ENCODE measurements at regions not wholly inside any gene's neighbourhood (a gene's known extent, or its start where the extent isn't known, plus 50 kb on each side); places are given as distances from the start of the nearest gene placed in this dataset.

DNA sequence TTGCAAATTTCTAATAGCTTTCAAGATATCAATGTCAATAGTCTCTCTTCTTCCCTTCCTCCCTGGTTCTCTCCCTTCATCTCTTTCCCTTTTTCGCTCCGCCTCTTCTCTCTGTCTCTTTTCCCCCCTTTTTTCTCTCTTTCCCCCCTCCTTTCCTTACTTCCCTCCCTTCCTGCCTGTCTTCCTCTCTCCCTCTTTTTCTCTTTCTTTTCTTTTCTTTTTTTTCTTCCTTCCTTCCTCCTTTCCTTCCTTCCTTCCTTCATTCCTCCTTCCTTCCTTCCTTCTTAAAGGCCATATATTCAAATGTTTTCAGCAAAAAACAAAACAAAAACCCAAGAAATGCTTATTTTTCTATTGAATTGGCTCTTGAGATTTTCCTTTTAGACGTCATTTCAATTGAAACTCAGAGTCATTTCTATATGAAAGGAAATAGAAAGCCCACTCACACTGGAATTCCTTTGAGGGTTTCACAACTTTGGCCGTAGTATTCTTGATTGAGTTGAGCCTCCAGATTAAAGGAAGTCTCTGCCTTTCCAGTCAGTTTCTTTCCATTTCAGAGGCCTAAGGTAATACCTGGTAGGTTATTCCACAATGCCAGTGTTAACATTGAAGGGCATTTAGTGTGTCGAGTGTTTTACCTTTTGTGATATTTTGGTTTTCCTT is 551.5 kb downstream of the LMO4 start:
- Histone ChIP-seq H3K27me3 (ENCODE audit: insufficient read depth, low read length) (no peaks in the 10 kb centered on the region), H3K4me3 (ENCODE audit: insufficient read depth, low read depth, low read length) (no peak overlapping the region), H3K4me1 (ENCODE audit: insufficient read depth, low read length) (no peaks in the 10 kb centered on the region), H3K4me2 (ENCODE audit: low read length) (no peak overlapping the region), H2AFZ (ENCODE audit: low read depth, low read length) (no peak overlapping the region), H3K27ac (ENCODE audit: low read depth, low read length) (no peak overlapping the region), H3K36me3 (ENCODE audit: insufficient read depth, low read length) (no peaks in the 10 kb centered on the region), H3K79me2 (ENCODE audit: insufficient read depth, low read length) (no peaks in the 10 kb centered on the region), H4K20me1 (ENCODE audit: insufficient read depth, low read length) (no peaks in the 10 kb centered on the region), H3K9me3 (ENCODE audit: insufficient read depth, low read depth, low read length) (no peaks in the 10 kb centered on the region), H3K9ac (ENCODE audit: low read length) (no peak overlapping the region)
- no peaks in the 10 kb centered on the region for H3K36me3 Mint-ChIP-seq (ENCODE audit: low read depth, unreplicated experiment)
- H3K27me3 Mint-ChIP-seq (ENCODE audit: low read depth, unreplicated experiment) = no peaks in the 10 kb centered on the region
- H3K4me1 Mint-ChIP-seq (ENCODE audit: low read depth, unreplicated experiment) = peaks cover 7% of the 10 kb centered on the region
- H3K27ac Mint-ChIP-seq (ENCODE audit: unreplicated experiment) = no peak overlapping the region
- DNase-seq (ENCODE audit: low read depth) (no peak), FAIRE-seq (no peak)
- no peak overlapping the region for H3K4me3 Mint-ChIP-seq (ENCODE audit: unreplicated experiment)
- TF ChIP-seq EZH2 (IDR thresholded peaks at IDR 0.05; ENCODE audit: insufficient read depth, low read length) = no peak
- TF ChIP-seq, protein P1, sequence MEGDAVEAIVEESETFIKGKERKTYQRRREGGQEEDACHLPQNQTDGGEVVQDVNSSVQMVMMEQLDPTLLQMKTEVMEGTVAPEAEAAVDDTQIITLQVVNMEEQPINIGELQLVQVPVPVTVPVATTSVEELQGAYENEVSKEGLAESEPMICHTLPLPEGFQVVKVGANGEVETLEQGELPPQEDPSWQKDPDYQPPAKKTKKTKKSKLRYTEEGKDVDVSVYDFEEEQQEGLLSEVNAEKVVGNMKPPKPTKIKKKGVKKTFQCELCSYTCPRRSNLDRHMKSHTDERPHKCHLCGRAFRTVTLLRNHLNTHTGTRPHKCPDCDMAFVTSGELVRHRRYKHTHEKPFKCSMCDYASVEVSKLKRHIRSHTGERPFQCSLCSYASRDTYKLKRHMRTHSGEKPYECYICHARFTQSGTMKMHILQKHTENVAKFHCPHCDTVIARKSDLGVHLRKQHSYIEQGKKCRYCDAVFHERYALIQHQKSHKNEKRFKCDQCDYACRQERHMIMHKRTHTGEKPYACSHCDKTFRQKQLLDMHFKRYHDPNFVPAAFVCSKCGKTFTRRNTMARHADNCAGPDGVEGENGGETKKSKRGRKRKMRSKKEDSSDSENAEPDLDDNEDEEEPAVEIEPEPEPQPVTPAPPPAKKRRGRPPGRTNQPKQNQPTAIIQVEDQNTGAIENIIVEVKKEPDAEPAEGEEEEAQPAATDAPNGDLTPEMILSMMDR (IDR thresholded peaks at IDR 0.05; ENCODE audit: insufficient read depth, low read depth, low read length) = no peak
- H3K9me3 Mint-ChIP-seq (ENCODE audit: unreplicated experiment) = no peaks in the 10 kb centered on the region

- H3K27ac Mint-ChIP-seq (ENCODE audit: unreplicated experiment) = no peak overlapping the region
- Histone ChIP-seq H3K27ac (ENCODE audit: low read depth, low read length) (no peak overlapping the region), H3K4me1 (ENCODE audit: insufficient read depth, low read length) (no peaks in the 10 kb centered on the region), H3K36me3 (ENCODE audit: insufficient read depth, low read length) (no peaks in the 10 kb centered on the region), H3K9me3 (ENCODE audit: insufficient read depth, low read depth, low read length) (no peaks in the 10 kb centered on the region), H3K4me2 (ENCODE audit: low read length) (no peak overlapping the region), H4K20me1 (ENCODE audit: insufficient read depth, low read length) (no peaks in the 10 kb centered on the region), H3K9ac (ENCODE audit: low read length) (no peak overlapping the region), H3K4me3 (ENCODE audit: insufficient read depth, low read depth, low read length) (no peak overlapping the region), H3K27me3 (ENCODE audit: insufficient read depth, low read length) (no peaks in the 10 kb centered on the region), H3K79me2 (ENCODE audit: insufficient read depth, low read length) (no peaks in the 10 kb centered on the region), H2AFZ (ENCODE audit: low read depth, low read length) (no peak overlapping the region)
- no peak for TF ChIP-seq EZH2 (IDR thresholded peaks at IDR 0.05; ENCODE audit: insufficient read depth, low read length)
- TF ChIP-seq, protein P1 (IDR thresholded peaks at IDR 0.05; ENCODE audit: insufficient read depth, low read depth, low read length) = no peak
- H3K4me1 Mint-ChIP-seq (ENCODE audit: low read depth, unreplicated experiment) = peaks cover 7% of the 10 kb centered on the region
- DNase-seq (ENCODE audit: low read depth) (no peak), FAIRE-seq (no peak)
- H3K9me3 Mint-ChIP-seq (ENCODE audit: unreplicated experiment) = no peaks in the 10 kb centered on the region
- no peaks in the 10 kb centered on the region for H3K27me3 Mint-ChIP-seq (ENCODE audit: low read depth, unreplicated experiment)
- no peaks in the 10 kb centered on the region for H3K36me3 Mint-ChIP-seq (ENCODE audit: low read depth, unreplicated experiment)
- H3K4me3 Mint-ChIP-seq (ENCODE audit: unreplicated experiment) = no peak overlapping the region
Measured at GRCh38 chr1:87880764-87881163, 552.1 kb downstream of the LMO4 start.

DNA sequence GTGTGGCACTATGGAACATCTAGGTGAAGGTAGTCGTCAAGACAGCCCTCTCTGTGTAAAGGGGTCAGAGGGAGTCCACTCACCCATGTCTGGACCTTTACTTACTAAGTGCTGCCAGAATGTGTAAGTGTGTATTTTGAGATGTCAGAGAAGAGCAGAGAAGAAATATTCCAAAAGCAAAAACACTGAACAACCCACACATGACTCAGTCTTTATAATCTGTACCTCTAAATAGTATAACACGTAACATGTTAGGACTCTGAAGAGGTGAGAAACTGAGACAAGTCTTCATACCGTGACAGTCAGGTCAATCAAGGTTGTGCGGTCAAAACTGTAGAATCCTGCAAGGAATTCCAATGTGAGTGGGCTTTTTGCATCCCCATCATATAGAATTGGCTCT is 555.2 kb downstream of the LMO4 start:
- H3K27ac ChIP-seq (ENCODE audit: low read depth, low read length) = no peak overlapping the region
- H3K36me3 ChIP-seq (ENCODE audit: insufficient read depth, low read length) = no peaks in the 10 kb centered on the region
- peaks cover 7% of the 10 kb centered on the region for H3K4me1 Mint-ChIP-seq (ENCODE audit: low read depth, unreplicated experiment)
- no peak overlapping the region for H3K4me2 ChIP-seq (ENCODE audit: low read length)
- H4K20me1 ChIP-seq (ENCODE audit: insufficient read depth, low read length) = no peaks in the 10 kb centered on the region
- no peak overlapping the region for H3K27ac Mint-ChIP-seq (ENCODE audit: unreplicated experiment)
- H3K4me3 ChIP-seq (ENCODE audit: insufficient read depth, low read depth, low read length) = no peak overlapping the region
- no peaks in the 10 kb centered on the region for H3K27me3 Mint-ChIP-seq (ENCODE audit: low read depth, unreplicated experiment)
- no peak overlapping the region for H2AFZ ChIP-seq (ENCODE audit: low read depth, low read length)
- H3K36me3 Mint-ChIP-seq (ENCODE audit: low read depth, unreplicated experiment) = no peaks in the 10 kb centered on the region
- H3K4me1 ChIP-seq (ENCODE audit: insufficient read depth, low read length) = no peaks in the 10 kb centered on the region
- FAIRE-seq (no peak), DNase-seq (ENCODE audit: low read depth) (no peak)
- no peaks in the 10 kb centered on the region for H3K27me3 ChIP-seq (ENCODE audit: insufficient read depth, low read length)
- no peaks in the 10 kb centered on the region for H3K9me3 ChIP-seq (ENCODE audit: insufficient read depth, low read depth, low read length)
- no peak overlapping the region for H3K4me3 Mint-ChIP-seq (ENCODE audit: unreplicated experiment)
- H3K9ac ChIP-seq (ENCODE audit: low read length) = no peak overlapping the region
- H3K9me3 Mint-ChIP-seq (ENCODE audit: unreplicated experiment) = no peaks in the 10 kb centered on the region
- no peak for TF ChIP-seq EZH2 (IDR thresholded peaks at IDR 0.05; ENCODE audit: insufficient read depth, low read length)
- TF ChIP-seq, protein P1 (IDR thresholded peaks at IDR 0.05; ENCODE audit: insufficient read depth, low read depth, low read length) = no peak
- no peaks in the 10 kb centered on the region for H3K79me2 ChIP-seq (ENCODE audit: insufficient read depth, low read length)
